HG03066 (cell line): ENCODE measurements at regions not wholly inside any gene's neighbourhood (a gene's known extent, or its start where the extent isn't known, plus 50 kb on each side); places are given as distances from the start of the nearest gene placed in this dataset.
"Not testable (repeated sequence)": the region's sequence is repeated elsewhere in the genome, so short reads cannot be mapped to it uniquely, and the experiment has no call there.

Source experiments
- ATAC-seq: cut with Tn5 transposase; IDR thresholded peaks from one replicate; pipeline ENCODE4 v1.9.1; 2021; ENCODE audit warnings: low read depth; ENCODE audit not compliant: unreplicated experiment

DNA sequence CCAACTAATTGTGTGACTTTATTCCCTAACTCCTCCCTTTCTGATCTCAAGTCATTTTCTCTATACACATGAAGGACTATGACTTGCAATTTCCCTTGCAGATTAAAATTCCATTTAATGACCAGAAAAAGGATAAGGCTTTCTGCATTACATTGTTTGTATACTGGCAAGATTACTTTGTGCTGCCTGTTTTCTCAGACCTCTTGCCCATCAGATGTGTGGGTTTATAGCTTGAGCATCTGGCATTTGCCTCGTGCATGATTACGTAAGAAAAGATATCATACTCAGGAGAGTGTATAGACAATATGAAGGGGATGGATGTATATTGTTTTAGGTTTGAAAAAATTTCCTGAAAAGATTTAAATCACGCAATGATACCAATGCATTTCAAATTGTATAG lies 593.8 kb upstream of the SLIT2 start:
- ATAC-seq: no peak

DNA sequence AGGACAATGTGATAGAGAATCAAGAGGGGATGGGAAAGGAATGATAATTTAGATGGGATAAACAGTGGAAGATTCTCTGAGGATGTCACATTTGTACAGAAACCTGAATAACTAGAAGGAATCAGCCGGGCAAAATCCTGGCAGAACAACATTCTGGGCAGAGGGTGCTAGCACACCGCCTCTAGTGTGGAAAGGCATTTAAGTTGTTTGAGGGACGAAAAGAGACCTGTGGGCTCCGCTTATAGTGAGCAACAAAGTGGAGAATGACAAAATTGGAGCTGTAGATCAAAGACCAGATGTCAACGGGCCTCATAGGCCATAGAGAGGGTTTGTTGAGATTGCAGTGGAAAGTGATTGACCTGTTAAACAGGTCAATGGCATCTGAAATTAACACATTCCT lies 596.0 kb upstream of the SLIT2 start:
- ATAC-seq: no peak

DNA sequence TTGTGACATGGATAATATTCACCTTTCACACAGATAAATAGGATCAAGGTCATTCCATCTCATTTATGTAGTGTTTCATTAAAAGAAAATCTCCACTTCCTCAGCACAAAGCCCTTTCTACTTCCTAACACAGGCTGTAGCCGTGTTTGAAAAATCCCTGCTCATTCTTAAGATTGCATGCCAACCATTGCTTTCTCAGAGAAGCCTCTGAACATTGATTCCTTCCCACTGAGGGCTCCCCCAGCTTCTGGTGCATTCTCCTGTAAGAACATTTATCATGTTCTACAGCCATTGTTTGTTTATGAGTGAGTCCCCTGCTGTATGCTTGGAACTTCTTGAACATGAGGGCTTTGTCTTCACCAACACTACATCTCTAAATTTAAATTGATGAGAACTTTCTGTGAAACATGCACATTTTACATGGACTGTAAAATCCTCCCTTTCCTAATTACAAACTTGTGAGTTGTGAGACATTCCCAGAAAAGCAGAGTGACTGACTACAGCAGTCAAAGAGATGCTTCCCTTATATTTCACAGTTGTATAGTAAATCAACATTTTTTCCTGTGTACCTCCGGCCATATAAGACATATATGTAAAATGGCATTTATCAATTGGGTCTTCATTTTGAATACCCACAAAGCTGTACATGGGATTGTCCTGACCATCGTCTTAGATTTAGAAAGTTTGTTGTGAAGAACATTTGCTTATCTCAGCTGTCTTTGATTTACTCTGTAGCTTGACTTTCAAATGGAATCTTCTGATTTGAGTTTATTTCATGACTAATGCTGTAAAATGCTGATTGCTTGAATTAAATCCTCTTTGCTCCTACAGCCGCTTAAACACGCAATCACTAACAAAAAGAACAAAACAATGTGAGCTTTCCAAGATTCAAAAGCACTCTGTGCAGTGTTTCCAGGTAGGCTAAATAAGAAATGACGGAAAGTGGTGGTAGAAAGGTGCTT lies 600.5 kb upstream of the SLIT2 start:
- no peak for ATAC-seq

DNA sequence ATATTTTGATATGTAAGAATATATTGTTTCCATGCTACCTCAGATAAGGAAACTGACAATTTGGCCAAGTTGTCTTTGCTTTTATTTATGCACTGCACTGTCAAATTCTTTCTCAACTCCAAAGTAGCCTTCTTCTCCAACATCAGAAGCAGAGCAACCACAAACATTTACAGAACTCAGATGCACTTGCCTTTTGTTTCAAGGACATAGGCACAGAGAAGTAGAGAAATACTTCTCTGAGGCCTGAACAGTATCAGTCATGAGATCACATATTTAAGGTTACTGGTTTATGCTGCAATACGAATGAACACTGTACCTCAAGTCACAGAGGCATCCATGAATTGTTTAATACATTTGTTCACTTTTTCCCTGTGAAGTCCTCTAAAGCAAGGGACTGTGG lies 606.1 kb upstream of the SLIT2 start:
- no peak for ATAC-seq

DNA sequence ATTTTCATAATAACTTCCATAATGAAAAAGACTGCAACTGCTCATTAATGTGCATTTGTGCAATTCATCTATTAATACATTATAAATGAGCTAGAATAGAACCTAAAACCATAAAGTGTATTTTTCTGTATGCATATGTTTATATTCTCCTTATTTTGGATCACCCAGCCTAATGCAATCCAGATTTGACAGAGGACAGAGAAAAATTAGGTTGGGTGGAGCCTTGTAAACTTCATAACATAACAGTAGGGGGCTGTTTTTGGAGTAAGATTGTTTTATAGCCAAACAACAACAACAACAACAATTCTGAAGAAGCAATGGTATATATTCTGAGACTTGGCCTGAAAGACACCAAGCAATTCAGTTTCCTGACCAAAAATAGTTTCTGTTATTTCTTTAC lies 615.3 kb upstream of the SLIT2 start:
- no peak for ATAC-seq

DNA sequence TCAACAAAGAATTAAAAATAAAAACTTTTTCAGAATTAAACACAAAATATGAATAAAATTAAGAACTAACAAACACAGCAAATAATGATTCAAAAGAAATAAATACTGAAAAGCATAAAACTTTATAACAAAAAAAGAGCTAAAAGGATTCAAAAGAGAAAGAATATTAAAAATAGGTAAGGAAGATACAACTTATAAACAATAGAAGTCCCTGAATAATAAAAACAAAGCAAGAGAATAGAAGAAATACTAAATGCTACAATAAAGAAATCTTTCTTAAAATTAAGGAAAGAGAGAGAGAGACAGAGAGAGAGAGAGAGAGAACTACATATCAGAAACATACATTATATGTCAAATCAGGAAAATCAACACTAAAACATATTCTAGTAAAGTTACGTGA lies 619.9 kb upstream of the SLIT2 start:
- ATAC-seq: no peak

DNA sequence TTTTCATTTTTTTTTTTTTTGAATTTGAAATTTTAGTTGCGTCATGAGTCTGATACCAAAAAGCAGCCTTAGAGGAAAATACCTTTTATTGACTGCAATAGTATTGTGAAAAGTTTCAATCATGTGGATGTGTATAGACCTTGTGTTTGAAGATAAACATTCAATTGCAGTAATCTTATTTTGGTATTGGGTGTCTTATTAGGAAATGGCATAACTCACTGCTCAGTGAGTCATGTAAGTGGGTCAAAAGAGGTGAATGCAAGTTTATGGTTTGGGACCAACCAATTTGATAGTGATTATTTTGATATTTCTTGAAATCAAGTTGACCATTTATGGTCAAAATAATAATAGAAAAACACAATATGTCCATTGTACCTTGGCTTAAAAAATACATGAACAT lies 627.8 kb upstream of the SLIT2 start:
- ATAC-seq: no peak

DNA sequence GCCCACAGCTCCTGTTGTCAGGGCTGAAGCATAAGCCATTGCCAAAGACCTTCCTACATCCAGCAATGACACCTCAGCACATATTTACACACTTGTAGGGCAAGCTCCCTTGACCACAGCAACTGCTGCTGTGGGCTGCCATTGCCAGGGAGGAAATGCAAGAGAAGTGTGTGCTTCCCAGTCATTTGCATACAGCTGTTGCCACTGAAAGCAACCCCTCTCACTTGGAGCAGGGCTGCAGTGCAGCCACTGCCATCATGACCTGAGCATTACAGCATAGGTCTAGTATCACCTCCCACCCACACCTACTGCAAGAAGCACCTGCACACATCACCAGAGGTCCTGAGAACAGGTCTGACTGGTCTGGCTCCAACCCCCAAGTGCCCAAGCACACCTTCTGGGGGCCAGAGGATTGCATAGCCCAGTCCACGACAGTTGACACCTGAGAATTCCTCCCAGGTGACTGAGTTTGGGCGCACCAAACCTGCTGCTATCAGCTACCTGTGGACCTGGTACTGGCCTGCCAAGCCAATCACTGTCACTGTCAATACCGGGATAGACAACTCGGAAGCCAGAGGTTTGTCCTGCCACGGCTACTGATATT lies 636.5 kb upstream of the SLIT2 start:
- ATAC-seq: no peak

DNA sequence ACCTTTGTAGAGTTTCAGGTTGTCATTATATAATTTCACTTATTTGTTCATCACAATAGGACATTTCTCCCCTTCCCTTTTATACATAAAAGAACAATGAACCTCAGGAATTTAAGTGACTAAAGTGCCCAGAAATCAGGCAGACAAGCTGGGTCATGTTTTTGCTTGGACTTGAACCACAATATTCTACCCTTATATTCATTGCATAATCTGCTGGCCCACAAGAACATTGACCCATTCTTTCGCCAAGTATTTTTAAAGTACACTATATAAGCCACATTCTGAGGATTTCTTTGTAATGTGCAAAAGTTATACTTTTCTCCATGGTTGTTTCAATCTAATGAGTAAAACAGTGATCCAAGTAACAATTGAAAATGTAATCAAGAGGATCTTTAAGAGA lies 637.5 kb upstream of the SLIT2 start:
- ATAC-seq: no peak

DNA sequence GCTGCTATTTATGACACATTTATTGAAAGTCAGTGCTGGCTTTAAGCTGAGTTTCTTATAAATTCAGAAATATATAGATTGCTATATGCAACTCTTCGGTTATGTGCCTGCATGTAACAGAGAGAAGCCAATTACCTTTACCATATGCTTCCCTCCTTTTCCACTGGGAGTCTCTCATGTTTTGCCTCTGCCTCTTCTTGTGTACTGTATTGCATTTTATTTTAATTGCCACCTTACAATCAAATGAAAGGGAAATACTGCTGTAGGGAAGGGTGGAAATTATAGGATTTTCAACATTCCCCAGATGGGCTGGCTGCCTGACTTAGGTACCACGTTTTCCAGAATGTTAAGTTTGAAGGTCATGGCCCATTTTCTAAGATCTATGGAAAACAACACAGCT lies 655.4 kb upstream of the SLIT2 start:
- no peak for ATAC-seq

DNA sequence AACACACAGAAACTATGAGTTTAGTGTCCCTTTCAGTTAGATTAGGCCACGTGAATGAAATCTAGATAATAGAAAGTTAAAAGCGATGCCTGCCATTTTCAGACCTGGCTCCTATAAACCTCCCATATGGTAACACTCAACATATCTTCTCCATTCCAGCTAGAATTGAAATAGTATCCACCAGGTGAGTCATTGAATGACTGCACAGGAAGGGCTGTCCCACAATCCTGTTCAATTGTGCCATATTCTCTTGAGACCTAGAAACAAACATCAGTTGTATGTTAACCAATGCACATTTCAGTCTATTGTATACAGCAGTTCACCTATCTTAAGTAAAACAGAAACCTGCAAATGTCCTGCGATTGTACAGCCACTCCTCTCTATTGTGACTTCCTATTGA lies 659.3 kb upstream of the SLIT2 start:
- no peak for ATAC-seq

DNA sequence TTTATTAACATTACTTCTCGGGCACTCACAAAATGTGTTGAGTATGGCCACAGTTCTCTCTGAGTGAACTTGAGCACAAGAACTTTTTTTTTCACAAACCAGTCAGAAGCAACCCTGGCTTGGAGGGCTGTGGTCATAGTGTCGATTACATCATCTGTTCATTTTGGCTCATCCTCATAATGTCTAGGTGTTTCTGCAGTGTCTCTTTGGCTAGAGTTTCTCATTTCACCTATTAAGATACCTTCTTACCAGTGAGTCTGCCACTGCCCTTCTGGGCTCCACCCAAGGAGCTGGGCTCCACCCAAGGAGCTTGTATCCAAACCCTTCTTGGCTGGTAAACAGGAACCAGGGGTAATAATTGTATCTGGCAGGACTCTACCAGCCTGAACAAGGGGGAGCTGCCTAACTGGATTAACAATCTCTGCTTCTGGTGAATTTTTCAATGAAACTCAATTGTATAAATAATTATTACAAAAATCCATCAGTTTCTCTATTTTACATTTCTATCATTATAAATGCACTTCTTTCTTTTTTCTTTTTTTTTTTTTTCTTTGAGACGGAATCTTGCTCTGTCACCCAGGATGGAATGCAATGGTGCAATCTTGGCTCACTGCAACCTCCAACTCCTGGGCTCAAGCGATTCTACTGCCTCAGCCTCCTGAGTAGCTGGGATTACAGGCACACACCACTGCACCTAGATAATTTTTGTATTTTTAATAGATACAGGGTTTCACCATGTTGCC lies 667.7 kb upstream of the SLIT2 start:
- no peak for ATAC-seq

DNA sequence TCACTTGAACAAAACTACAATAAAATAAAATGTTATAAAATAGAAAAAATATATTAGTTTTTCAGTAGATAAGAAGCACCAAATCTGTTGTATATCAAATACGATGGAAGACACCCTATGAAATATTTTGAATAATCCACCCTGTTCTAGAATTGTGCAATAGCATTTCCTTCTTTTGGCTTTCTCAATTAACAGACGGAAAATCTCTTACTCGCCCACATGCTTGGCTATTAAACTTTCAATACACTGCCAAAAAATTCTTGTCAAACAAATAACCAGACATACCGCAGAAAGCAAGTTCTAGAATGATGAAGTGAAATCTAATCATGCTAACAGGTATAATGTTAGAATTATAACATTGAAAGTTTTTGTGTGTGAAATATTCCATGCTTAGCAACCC lies 671.6 kb upstream of the SLIT2 start:
- no peak for ATAC-seq

DNA sequence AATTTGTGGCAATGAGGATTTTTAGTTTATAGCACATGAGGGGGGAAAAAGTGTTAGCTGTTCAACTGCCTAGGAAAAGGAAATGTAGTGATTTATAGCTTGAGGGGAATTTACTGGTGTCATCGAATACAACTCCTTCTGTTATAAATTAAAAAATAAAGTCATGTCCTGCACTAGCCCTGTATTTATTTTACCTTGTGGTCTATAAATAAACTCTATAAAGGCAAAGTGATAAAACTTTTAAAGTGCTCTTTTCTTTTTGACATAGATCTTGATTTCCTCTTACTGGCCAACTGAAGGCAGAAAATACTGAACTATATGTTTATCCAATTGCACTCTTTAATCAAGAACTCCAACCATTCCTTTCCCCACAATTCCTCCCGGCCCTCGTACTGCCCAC lies 672.1 kb upstream of the SLIT2 start:
- ATAC-seq: no peak

DNA sequence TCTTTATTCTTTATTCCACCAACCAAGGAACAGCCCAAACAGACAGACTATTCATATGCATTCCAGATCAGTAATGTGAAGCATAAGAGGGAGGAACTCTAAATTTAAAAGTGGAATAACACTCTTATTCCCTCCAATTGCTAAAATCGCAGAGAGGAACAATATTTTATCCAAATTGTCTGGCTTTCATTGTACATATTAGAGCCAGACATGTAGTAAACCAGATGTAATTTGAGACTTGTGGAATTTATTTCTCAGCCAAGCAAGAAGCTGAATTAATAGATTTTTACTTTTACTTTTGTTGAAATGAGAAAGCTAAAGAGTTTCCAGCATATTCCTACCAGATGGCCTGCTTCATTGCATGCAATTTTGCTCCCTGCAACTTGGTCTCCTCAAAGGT lies 674.6 kb upstream of the SLIT2 start:
- no peak for ATAC-seq

DNA sequence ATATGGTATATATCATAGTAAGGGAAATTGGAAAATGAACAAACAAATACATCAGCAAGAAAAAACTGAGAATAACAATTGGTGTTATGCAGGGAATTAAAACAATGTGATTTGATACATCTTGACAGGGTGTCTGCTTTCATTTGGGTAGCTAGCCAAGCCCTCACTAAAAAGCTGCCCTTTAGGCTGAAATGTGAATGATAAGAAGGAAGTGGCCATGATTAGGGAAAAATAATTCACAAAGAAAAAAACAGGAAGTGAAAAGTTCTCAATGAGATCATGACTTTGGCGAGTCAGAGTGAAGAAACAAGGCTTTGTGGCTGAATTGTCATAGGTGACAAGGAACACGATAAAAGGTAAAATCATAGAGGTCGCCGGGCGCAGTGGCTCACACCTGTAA lies 675.8 kb upstream of the SLIT2 start:
- ATAC-seq: no peak

DNA sequence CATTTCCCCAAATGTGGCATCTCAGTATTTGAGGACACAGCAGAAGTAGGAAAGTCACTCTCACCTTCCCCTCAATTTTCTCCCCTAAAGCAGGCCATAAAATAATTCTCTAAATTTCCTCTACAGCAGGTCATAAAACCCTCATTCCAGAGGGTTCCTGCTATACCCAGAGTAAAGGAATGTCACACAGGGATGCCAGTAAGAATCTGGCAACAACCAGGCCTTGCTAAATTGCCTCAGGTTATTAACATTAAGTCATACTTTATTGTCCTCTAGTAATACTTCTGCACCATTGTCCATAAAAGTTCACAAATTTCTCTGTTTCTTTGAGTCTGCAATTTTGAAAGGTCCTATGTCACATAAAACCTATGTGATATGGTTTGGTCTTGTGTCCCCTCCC lies 685.7 kb upstream of the SLIT2 start:
- ATAC-seq: no peak

DNA sequence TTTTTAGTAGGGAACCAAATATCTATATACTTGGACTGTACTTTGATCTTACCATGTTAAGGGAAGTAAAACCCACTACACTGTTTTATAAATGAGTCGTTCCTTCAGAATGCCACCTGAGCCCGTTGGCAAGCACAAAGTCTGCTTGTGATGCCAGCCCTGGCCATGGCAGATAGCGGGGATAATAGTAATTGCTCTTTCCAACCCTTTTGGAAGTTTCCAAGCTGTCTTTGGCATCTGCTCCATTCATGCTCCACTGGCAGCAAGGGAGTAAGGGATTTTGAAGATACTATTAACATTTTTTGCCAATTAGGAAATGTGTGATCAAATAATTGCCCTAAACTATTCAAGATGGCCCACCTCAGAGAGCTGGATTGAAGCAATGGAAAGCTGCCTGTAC lies 689.2 kb upstream of the SLIT2 start:
- ATAC-seq: no peak

DNA sequence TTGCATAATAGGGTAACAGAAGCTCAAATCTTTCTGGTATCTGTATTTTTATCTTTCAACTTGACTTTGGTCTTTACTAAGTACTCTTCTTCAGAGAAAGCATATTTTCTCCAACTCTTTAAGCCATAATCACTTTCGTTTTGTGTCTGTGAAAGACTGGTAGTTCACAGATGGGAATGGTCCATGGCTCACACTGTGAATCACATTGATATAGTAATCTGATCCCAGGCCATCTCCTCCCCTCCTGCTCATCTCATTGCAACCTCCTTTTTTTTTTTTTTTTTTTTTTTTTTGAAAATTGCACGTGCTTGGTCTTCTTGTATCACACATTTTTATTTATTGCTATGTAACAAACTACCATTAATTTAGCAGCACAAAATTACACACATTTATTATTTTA lies 694.5 kb upstream of the SLIT2 start:
- ATAC-seq: no peak

DNA sequence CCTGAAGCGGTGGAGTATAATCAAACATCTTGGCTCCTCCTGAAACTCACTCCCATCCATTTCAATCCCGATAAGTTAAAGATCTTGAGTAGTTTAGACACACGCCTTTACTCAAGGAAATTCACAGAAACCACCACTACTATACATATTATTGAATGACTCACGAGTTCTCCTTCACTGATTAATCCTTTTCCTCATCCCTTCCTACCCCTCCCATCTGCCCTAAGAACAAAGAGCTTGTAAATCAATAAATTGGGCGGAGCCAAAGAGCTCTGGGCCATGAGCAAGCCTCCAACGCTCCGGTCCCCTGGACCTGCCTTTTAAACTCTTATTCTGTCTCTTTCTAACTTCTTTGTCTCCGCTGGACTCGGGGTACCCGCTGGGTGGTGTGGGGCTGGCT lies 695.4 kb upstream of the SLIT2 start:
- not testable (repeated sequence) for ATAC-seq

DNA sequence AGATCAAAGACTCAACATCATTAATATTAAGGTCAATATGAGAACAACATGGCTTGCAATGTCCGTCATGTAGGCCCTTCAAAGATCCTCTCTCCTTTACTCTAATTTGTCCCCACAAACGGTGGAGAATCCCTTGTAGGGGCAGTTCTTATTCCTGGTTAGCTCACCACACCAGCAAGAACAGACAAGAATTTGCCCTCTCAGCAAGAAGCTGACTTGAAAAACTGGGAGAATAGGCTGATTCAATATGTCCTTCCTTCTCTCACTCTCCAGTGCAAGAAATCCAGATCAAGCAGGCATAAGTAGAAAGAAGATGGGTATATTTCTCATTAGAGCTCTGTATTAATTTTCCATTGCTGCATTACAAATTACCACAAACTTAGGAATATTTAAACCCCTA lies 704.2 kb upstream of the SLIT2 start:
- ATAC-seq: no peak
